ENCODE measurements at regions not wholly inside any gene's neighbourhood (a gene's known extent, or its start where the extent isn't known, plus 50 kb on each side); places are given as distances from the start of the nearest gene placed in this dataset.

DNA sequence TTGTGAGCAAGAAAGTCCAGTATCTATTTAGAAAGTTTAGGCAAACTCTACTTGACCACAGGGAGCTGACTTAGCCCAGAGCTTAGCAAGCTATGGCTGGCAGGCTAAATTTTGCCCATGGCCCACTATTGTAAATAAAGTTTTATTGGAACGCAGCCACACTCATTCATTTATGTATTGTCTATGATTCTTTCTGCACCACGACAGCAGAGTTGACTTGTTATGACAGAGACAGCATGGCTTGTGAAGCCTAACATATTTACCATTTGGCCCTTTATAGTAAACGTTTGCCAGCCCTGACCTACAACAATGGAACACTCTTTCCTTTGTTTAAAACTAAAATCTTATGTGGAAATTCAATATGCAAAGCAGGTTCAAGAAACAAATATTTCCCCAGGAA lies 100.0 kb upstream of the ZFHX3 start:
- no peak for DNase-seq (ENCODE audit: low read depth)

- no peak for DNase-seq (ENCODE audit: low read depth)
Measured at GRCh38 chr16:73145166-73145880, 97.4 kb upstream of the ZFHX3 start.

DNA sequence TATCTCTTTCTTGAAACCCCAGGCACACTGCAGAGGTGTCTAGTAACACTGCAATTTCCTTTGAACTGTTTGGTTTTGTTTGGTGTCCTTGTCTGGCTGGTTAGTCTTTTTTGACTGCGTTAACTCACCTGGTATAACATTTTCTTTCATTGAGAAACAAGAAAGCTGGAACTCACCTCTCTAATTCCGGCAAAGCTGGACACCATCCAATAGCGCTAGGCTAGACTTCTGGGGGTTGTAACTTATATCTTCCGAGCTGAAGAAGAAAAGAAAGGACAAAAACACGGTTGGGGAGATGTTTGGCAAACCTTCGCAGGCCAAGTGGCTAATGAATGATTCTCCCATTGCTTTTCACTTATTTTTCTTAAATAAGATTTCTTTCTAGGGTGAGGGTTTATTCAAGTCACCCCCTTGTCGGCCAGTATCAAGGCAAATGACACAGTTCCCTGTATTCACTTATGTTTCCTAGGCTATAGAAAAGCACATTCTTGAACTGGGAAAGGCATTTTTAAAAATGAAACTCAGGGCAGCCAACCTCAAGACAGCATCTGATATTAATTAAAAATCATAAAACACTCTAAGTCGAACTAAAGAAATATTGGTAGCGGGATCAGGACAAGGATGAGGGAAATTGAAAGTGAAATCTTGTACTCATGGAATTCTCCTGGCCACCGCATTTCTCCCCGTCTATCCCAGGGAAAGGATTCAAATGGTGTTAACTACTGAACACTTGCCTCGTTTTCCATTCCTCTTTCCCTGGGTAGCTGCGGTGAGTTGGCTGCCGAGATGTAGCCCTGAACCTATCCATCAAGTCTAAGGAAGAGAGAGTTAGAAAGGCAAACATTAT lies 95.9 kb upstream of the ZFHX3 start:
- DNase-seq (ENCODE audit: low read depth), result no peak

GRCh38 chr16:73143002-73143401 lies 95.1 kb upstream of the ZFHX3 start:
- no peak for DNase-seq (ENCODE audit: low read depth)

DNA sequence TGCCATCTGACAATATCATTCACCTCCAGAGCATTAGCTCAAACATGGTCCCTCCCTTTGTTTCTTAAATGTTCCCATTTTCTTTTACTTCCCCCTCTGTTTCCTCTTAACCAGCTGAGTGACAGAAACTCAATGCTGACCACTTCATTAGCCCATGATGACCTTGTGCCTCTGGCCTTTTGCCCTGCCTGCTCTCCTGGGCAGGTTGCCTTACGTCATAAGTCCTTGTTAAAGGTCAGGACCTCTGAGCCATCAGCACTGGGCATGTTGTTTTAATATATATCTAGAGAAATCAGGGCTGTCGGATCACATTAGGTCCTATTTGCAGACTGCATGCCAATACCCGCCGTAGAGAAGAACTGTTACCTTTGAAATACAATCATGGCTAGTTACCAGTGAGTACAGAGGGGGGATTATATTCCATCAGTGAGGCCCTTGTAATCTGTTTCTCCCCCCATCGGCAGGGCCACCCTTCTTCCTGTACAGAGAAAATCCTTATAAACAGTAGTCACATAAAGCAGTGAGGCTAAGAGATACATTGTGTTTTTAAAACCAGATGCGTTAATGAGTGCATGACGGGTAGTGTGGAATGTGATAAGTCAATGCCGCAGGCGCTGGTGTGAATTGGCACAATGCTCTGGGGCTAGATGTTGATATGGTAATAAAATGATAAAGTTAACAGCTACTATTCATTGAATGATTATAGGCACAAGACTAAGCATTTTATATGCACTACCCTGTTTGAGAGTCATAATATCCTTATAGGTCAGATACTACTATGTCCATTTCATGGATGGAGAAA lies 94.3 kb upstream of the ZFHX3 start:
- DNase-seq (ENCODE audit: low read depth), result no peak

DNA sequence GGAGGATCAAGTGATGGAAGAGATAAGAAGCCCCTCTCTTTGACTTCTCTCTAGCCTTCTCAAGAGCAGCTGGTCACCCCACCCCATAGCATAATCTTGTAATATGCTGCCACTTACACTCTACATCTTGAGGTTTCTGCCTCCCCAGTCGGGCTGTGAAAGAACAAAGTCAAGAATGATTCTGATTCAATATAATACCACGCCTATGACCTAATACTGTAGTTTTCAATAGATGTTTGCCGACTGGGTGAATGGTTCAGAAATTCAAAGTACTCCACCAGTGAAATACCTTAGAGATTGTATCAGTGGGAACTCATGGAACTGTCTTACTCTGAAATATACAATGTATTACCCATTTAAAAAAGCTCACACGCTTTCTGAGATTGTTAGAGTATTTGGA lies 93.0 kb upstream of the ZFHX3 start:
- DNase-seq (ENCODE audit: low read depth), result no peak

- DNase-seq (ENCODE audit: low read depth), result no peak
Measured at GRCh38 chr16:73131156-73131862, 83.4 kb upstream of the ZFHX3 start.

DNA sequence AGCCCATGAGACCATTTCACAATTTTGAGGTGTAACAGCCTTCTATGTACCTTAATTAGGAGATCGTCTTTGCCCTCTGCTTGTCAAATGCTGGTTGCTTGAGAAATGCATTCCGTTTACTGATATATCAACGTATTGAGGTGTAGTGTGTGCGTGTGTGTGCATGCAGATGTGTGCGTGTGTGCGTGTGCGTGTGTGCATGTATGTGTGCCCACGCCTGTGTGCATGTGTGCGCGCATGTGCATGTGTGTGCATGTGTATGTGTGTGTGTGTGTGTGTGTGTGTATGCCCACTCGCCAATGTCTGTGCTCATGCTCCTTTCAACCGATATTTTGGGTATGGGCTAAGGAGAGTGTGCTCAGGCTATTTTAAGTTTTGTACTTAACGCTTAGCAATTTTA lies 81.5 kb upstream of the ZFHX3 start:
- no peak for DNase-seq (ENCODE audit: low read depth)

DNA sequence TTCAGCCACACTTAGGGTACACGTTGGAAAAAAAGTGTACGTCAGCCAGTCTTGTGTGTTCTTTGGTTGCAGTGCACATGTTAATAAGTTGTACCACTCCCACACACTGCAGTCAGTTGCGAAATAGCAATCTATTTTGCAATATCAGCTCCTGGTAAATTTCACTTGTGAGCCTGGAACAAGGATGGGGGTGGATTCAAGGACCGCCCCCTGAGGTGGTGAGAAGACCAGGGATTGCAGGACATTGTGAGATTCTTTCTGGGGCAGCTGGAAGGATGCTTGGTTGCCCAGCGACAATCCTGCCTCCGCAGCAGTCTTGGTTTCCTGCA lies 78.6 kb upstream of the ZFHX3 start:
- DNase-seq (ENCODE audit: low read depth), result no peak

DNA sequence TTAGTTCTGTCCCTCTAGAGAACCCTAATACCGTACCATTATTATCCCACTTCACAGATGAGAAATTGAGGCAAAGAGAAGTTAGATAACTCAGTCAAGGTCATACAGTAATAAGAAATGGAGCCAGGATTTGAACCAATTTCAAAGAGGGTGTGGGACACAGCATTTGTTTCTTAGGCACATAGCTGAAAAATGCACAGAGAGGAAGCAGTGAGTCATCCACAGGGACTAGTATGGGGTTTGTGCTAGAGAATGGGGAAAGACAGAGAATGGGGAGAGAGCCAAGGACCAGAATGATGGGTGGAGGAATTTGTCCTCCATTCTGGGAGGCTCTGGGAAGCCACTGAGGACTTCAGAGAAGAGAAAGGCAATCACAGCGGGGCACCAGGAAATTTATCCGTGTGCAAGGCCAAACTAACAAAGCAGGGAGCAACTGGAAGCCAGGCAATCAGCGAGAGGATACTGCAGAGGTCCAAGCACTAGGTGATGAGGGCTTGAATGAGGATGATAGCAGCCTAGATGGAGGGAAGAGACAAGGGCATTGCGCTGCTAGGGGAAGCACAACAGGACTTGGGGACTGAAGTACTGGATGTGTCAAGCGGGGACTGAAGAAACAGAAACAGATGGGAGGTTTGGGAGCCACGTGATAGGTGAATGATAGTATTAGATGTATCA lies 78.1 kb upstream of the ZFHX3 start:
- no peak for DNase-seq (ENCODE audit: low read depth)

DNA sequence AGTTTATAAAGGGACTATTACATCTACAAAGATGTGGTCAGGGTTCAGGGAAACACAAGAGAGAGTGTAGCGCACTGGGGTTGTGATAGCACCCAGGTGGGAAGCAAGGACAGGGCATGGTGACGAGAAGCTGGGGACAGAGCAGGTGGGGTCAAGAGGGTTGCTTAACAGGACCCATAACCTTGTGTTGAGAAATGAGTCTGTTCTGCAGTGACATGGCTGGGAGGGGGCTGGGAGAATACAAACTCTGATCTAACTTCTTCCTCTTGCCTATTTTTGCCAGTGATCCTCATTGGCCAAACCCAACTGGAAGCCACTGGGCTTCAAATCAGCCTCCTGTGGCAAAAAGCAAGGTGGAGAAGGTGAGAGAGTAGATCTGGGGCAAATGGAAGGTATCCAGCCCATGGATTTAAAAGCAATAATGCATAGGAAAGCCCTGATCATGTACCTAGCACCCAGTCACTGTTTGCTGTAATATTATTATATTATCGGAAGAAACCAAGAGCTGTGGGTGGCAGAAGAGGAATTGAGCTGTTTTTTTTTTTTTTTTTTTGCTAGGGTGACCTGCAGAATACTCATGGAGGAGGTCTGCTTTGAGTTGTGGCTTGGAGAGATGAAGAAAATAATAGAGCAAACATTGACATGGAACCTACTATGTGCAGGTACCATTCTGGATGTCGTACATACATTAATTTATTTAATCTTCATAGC lies 76.9 kb upstream of the ZFHX3 start:
- DNase-seq (ENCODE audit: low read depth), result no peak

GRCh38 chr16:73124097-73124652 lies 76.2 kb upstream of the ZFHX3 start:
- DNase-seq (ENCODE audit: low read depth), result no peak

- no peak for DNase-seq (ENCODE audit: low read depth)
Measured at GRCh38 chr16:73122604-73123391, 74.9 kb upstream of the ZFHX3 start.

GRCh38 chr16:73116576-73116975 lies 68.6 kb upstream of the ZFHX3 start:
- no peak for DNase-seq (ENCODE audit: low read depth)

DNA sequence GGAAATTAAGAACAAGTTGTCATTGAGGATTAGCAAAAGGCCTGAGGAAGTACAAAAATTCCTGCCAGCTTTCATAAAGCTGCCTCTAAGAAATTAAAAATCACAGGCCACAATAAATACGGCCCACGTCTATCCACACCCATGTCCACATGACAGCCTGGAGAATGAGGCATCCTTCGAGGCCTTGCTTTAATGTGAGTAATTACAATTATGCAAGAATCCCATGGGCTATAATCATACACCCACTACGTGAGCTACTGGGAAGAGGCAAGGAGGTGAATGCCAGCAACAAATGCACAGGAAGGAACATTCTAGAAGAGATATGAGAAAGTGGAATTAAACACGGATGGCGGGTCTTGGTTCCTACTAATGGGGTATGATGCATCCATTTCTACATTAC lies 65.4 kb upstream of the ZFHX3 start:
- no peak for DNase-seq (ENCODE audit: low read depth)

DNA sequence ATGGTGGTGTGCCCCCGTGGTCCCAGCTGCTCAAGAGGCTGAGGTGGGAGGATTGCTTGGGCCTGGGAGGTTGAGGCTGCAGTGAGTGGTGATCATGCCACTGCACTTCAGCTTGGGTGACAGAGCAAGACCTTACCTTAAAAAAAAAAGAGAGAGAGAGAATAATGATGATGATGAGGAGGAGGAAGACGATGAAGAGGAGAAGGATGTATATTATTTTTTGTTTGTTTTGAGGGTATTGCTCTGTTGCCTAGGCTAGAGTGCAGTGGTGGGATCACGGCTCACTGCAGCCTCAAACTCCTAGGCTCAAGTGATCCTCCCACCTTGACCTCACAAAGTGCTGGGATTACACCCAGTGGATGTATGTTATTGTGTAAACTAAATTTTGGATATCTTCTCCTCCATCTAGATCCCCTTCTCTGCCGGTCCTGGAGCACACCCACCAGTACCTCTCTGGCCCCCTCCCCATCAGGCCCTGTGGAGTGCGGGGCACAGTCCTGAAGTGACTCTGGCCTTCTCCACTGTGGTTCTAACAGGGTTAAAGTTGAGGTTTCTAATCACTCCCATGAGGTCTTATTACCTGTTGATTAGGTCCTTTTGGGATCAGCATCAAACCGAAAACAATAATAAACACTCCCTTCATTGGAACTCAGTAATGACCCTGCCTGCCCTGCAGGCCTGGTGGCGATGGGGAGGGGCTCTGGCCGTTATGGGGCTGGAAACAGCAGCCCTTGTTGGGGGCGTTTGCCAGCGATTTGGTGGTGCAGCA lies 60.5 kb upstream of the ZFHX3 start:
- no peak for DNase-seq (ENCODE audit: low read depth)

- no peak for DNase-seq (ENCODE audit: low read depth)
Measured at GRCh38 chr16:73107371-73107770, 59.4 kb upstream of the ZFHX3 start.

DNA sequence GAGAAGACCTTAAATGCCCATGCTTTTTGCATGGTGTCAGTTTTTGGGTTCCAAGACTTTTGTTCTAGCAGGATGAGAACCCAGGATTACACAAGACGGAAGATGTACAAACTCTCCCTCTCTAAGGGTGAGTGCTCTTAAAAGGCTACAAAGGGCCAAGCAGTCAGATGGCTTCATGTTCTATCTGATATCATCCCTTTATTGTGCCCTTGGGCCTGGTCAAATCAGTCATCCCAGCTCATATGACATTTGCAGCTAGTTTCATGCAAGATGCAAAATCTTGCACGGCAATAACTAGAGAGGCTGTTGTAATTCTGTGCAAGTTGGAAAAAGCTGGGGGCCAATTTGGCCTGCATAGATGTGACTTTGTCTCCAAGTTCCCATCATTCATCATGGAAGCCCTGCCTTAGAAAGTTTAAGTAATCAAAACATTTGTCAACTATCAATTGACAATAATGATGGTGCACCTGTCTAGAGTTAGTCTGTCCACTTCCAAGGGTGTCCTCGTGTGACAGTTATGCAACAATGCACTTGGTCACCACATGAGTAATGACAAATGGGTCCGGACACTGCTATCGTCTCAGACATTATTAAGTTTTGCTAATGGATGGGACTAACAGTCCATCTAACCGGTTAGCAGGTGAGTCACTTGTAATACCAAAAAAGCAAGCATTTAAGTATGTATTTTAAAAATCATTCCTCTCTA lies 58.6 kb upstream of the ZFHX3 start:
- DNase-seq (ENCODE audit: low read depth), result no peak

DNA sequence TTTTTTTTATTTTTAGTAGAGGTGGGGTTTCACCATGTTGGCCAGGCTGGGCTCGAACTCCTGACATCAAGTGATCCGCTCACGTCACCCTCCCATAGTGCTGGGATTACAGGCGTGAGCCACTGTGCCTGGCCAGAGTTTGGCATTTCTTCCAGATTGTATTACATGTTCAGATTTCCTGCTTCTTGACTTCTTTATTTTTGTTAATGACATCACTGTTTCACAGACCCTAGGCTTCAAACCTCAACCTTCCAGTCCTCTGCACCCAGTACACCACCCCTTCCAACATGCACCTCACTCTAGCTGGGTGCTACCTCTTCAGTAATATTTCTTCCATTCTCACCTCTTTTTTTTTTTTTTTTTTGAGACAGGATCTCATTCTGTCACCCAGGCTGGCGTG lies 53.6 kb upstream of the ZFHX3 start:
- DNase-seq (ENCODE audit: low read depth), result no peak

Data from stimulated activated CD8-positive, alpha-beta memory T cell treated with anti-CD3 and anti-CD28 coated beads, Interleukin-15, amount 100 ng/mL, for 1 hour (primary cell).